Mucosa of stomach (tissue), 1 donor: ENCODE measurements at regions not wholly inside any gene's neighbourhood (a gene's known extent, or its start where the extent isn't known, plus 50 kb on each side); places are given as distances from the start of the nearest gene placed in this dataset.

Experiments used
- H3K27me3 ChIP-seq: one replicate; pipeline ENCODE4 v1.7.0; 2013; ENCODE audit warnings: mild to moderate bottlenecking, low read length; ENCODE audit not compliant: control insufficient read depth, insufficient read depth
- H3K36me3 ChIP-seq: one replicate; pipeline ENCODE4 v1.7.0; 2013; ENCODE audit warnings: low read length; ENCODE audit not compliant: control insufficient read depth, insufficient read depth
- H3K4me1 ChIP-seq: one replicate; pipeline ENCODE4 v1.7.0; 2013; ENCODE audit warnings: mild to moderate bottlenecking, low read length; ENCODE audit not compliant: control insufficient read depth, insufficient read depth
- H3K4me3 ChIP-seq: one replicate; pipeline ENCODE4 v1.7.0; 2013; ENCODE audit warnings: low read length
- H3K9ac ChIP-seq: one replicate; pipeline ENCODE4 v1.7.0; 2013; ENCODE audit warnings: mild to moderate bottlenecking, low read length, moderate library complexity
- H3K9me3 ChIP-seq: one replicate; pipeline ENCODE4 v1.7.0; 2013; ENCODE audit warnings: mild to moderate bottlenecking, low read length, moderate library complexity; ENCODE audit not compliant: control insufficient read depth
- donor health status: Pancreatic carcinoma.

DNA sequence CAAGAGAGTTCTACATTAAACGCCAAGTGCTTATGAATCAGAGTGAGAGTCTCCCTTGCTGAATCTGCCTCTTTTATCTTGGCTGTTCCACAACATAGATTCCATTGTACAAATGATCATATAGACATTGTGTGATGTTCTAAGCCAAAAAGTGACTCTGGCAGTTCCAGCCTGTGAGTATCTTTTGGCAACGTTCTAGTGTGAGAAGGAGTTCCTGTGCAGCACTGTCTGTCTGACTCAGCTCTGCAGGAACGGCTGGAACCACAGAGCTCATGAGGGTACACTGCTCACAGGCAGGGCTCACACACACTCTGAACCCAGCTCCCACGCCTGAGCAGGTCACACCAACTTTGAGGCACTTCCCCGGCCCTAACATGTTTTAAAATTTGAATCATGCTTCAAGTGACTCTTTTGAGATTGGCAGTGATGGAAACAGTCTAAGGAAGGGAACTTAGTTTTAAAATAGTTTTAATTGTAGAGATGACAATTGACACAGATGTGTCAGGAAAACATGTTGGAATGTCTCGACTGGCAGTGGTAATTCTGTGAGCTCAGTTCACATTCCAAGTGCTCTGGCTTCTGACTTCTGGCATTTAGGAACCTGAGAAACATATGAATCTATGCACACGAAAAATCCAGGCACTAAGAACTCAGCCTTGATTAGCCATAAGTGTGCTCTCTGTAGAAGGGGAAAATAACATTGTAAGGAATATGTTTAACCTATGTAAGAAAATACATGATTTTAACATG, 272.0 kb downstream of the UQCRFS1 start:
- no peaks in the 10 kb centered on the region for H3K27me3 ChIP-seq
- H3K9ac ChIP-seq: no peak overlapping the region
- H3K9me3 ChIP-seq: no peaks in the 10 kb centered on the region
- no peak overlapping the region for H3K4me3 ChIP-seq
- H3K36me3 ChIP-seq: no peaks in the 10 kb centered on the region
- H3K4me1 ChIP-seq: no peaks in the 10 kb centered on the region

DNA sequence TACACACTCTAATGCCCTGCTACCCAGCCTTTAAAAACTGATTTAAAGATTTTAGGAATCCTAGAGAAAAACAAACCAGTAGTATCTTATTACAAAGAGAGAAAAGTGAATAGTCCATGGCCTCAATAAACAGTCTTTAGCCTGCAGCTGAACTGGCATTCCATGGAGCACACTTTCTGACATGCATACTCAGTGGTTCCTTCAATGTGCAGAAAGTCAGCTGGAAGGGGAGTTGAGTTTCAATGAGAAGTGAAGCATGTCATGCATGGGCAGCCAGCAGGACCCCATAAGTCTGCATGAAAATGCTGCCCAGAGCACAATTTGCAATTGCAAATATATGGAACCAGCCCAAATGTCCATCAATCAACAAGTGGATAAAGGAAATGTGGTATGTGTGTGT, 273.7 kb downstream of the UQCRFS1 start:
- Histone ChIP-seq H3K4me1 (no peaks in the 10 kb centered on the region), H3K27me3 (no peaks in the 10 kb centered on the region), H3K36me3 (no peaks in the 10 kb centered on the region), H3K4me3 (no peak overlapping the region), H3K9ac (no peak overlapping the region), H3K9me3 (no peaks in the 10 kb centered on the region)

DNA sequence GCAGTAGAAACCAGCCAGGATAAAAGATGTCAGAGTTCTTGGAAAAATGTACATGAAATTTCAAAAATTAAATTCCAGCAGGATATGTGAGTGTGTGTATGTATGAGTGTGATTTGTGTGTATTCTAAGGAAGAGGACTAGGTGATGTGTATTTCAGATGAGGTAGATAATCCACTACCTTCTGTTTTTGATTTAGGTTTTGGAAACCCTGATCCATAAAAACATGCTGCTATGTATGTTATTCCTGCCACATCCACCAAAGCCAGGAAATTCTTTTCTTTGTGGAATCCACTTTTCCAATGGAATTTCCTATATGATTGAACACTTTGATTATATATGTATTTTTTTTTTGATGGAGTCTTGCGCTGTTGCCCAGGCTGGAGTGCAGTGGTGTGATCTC, 276.9 kb downstream of the UQCRFS1 start:
- Histone ChIP-seq H3K4me1 (no peaks in the 10 kb centered on the region), H3K27me3 (no peaks in the 10 kb centered on the region), H3K9ac (no peak overlapping the region)

DNA sequence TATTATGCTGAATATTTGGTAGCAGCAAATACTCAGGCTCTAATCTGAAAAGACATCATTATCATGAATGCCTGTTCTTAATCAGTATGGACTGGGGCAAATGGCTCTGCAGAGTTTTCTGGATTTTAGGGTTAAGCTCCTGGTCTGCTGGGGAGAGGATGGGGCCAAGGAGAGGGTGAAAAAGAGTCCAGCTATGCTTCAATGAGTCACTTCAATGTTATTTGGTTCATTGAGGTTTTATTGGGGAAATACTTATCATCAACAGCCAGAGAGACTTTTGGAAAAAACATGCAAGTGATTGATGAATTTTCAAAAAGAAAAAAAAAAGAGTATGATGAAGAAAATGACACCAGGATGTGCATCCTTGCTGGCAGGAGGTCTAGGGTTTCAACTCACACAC, 278.3 kb downstream of the UQCRFS1 start:
- Histone ChIP-seq H3K36me3 (no peaks in the 10 kb centered on the region), H3K9ac (no peak overlapping the region), H3K4me1 (no peaks in the 10 kb centered on the region), H3K4me3 (no peak overlapping the region), H3K27me3 (no peaks in the 10 kb centered on the region), H3K9me3 (no peaks in the 10 kb centered on the region)

More for the DNA sequence above, 276.9 kb downstream of the UQCRFS1 start:
- Histone ChIP-seq H3K36me3 (no peaks in the 10 kb centered on the region), H3K4me3 (no peak overlapping the region), H3K9me3 (no peaks in the 10 kb centered on the region)

DNA sequence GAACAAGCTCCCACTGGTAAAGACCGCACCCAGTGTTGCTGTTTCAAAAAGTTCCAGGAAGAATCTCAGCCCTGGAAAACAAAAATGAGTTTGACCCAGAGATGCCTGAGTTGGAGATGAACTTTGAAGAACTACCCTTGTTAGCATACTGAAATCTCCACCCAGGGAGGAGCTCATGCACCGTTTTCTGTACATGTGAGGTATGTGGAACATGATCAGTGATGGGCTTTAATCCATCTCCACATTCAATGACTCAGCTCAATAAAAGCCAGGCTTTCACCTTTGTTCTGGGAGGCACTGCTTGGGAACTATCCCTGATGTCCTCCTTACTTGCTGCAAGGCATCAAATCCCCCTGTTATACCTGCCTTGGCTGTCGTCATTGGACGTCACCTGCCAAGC, 279.9 kb downstream of the UQCRFS1 start:
- Histone ChIP-seq H3K4me1 (no peaks in the 10 kb centered on the region), H3K4me3 (no peak overlapping the region), H3K36me3 (no peaks in the 10 kb centered on the region), H3K9ac (no peak overlapping the region), H3K9me3 (no peaks in the 10 kb centered on the region), H3K27me3 (no peaks in the 10 kb centered on the region)

DNA sequence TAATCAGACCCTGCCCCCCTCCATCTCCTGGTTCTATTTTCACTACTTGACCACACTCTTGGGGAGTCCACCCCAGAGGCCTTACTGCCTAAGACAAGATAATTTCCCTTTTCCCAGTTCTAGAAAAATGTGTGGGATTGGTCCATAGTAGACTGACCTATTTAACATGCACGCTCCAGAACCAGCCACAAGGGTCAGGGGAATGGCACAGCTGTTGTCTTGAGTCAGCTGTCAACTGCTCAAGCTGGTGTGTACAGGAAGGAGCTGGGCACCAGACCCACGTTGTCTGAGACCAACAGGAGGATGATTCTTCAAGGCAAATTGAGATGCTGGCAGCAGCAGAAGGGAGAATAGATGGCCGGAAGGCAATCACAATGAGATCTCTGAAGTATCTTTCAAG, 280.5 kb downstream of the UQCRFS1 start:
- Histone ChIP-seq H3K9ac (no peak overlapping the region), H3K9me3 (no peaks in the 10 kb centered on the region), H3K4me3 (no peak overlapping the region), H3K4me1 (no peaks in the 10 kb centered on the region), H3K27me3 (no peaks in the 10 kb centered on the region), H3K36me3 (no peaks in the 10 kb centered on the region)

DNA sequence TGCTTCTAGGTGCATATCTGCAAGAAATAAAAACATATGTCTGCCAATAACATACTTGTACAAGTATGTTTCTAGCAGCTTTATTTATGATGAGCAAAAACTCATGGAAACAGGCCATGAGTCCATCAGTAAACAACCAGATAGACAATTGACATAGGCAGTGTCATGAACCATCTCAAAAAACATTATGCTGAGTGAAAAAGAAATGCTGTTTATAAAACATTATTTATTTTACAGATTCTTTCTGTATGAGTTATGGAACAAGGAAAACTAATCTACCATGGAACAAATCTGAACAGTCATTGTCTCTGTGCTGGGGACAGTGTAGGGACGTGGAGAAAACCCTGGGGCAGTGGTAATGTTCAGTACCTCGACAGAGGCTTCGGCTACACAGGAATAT, 283.9 kb downstream of the UQCRFS1 start:
- H3K4me1 ChIP-seq: no peaks in the 10 kb centered on the region
- no peak overlapping the region for H3K9ac ChIP-seq
- no peaks in the 10 kb centered on the region for H3K9me3 ChIP-seq
- H3K4me3 ChIP-seq: no peak overlapping the region
- no peaks in the 10 kb centered on the region for H3K36me3 ChIP-seq
- H3K27me3 ChIP-seq: no peaks in the 10 kb centered on the region

DNA sequence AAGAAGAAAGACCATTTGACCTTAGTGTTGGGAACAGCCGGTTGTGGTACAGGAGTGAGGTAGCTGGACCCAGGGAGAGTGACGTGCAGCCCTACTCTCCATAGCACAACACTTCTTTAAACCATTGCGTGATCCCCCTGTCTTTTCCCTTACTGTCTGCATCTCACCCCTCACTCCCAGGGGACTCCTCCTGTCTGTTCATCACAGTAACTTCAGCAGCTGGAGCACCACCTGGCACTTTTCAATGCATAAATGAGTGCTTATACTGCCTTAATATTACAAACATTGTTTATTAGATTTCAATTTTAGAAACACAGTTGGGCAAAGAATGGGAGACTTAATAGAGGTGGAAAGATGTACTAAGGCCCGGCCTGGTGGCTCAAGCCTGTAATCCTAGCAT, 285.5 kb downstream of the UQCRFS1 start:
- Histone ChIP-seq H3K9me3 (no peaks in the 10 kb centered on the region), H3K27me3 (no peaks in the 10 kb centered on the region), H3K9ac (no peak overlapping the region), H3K4me3 (no peak overlapping the region), H3K36me3 (no peaks in the 10 kb centered on the region), H3K4me1 (no peaks in the 10 kb centered on the region)

DNA sequence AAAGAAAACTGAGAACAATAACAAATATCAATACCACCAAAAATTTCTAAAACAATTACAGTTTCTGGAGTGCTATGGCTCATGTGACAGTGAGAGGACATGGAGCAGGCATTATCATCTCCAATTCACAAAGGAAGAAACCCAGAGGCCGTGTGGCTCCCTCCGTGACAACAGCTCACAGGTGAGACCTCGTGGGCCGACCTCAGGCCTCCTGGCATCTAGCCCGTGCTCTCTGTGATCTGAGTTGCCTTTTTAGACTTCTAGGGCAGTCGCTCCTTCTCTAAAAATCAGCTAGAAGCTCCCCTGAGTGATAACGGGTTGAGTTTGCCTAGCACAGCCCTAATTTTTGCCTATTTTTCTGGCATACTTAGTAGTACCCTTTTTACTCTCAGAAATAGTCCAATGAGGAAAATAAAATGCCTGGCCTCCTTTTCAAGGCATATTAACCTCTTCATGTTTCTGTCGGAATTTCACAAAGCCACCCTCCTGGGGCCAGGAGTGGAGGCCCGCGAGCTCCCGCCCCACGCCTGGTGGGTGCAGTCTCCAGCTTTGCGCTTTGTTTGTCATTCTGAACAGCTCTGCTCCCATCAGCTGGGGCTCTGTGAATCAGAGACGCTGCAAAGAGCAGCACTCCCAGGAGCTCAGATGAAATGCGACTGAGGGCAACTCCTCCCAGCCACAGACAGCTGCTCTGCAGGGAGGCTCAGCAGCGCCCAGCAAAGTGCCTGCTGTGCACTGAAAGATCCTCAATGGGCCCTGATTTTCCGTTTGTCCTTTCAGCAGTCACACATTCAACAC, 292.5 kb downstream of the UQCRFS1 start:
- Histone ChIP-seq H3K9me3 (no peaks in the 10 kb centered on the region), H3K27me3 (no peaks in the 10 kb centered on the region), H3K4me1 (no peaks in the 10 kb centered on the region), H3K9ac (no peak overlapping the region), H3K36me3 (no peaks in the 10 kb centered on the region), H3K4me3 (no peak overlapping the region)

DNA sequence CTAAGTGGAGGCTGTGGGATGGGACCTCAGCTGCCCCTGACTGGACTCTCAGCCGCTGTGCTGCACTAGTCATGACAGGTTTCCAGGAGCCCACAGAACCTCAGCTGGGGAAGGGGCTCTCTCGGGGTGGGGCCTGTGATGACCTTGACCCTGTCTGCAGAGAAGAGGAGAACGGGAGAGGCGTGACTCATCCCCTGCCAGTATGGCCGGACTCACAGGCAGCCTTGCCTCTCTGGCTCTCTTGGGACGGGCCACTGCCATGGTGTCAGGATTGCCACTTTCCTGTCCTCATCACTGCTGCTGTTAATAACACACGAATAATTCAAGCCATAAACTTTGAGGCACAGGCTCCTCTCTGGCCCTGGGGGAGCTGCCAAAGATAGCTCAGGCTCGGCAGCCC, 295.3 kb downstream of the UQCRFS1 start:
- Histone ChIP-seq H3K4me1 (no peaks in the 10 kb centered on the region), H3K9me3 (no peaks in the 10 kb centered on the region), H3K27me3 (no peaks in the 10 kb centered on the region), H3K36me3 (no peaks in the 10 kb centered on the region), H3K9ac (no peak overlapping the region), H3K4me3 (no peak overlapping the region)

DNA sequence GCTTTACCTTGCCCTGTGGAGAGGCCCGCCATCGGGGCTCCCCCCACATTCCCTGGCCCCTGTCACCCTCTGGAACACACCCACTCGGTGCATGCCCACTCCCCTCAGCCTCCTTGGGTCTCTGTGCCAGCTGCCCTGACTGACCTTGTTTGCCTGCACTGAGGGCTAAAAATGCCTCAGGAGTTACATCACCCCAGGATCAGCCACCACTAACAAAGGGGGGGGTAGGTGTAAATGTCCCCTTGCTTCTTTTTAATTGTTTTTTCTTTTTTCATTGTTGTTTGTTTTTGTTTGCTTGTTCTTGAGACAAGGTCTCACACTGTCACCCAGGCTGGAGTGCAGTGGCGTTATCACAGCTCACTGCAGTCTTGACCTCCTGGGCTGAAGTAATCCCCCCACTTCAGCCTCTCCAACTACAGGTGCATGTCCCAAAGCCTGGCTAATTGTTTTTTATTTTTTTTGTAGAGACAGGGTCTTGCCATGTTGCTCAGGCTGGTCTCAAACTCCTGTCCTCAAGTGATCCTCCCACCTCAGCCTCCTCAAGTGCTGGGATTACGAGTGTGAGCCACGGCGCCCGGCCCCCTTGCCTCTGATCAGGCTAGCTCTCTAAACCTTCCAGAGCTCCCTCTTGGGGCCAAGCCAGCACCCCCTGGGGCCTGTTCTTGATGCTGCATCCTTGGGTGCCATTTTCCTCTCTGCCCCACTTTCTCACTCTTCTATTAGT, 297.1 kb downstream of the UQCRFS1 start:
- H3K4me1 ChIP-seq: no peaks in the 10 kb centered on the region
- H3K36me3 ChIP-seq: no peaks in the 10 kb centered on the region
- no peaks in the 10 kb centered on the region for H3K9me3 ChIP-seq
- no peak overlapping the region for H3K9ac ChIP-seq
- no peak overlapping the region for H3K4me3 ChIP-seq
- no peaks in the 10 kb centered on the region for H3K27me3 ChIP-seq

DNA sequence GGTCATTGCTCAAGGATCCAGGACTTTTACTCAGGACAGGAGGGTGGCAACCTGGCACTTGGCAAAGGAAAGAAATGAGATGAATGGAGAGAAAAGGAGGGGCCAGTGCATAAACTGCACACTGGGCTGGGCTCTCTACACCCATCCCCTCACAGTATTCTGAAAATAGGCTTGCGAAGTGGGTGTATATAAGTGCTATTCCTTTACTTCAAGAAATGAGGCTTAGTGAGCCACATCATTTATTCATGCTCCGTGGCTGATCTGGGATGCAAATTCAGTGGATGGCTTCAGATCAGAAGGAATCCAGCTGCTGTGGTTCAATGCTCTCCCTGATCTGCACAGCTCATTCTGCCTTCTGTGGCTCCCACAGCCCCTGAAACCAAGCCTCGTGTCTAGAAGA, 297.7 kb downstream of the UQCRFS1 start:
- Histone ChIP-seq H3K36me3 (no peaks in the 10 kb centered on the region), H3K9ac (no peak overlapping the region), H3K27me3 (no peaks in the 10 kb centered on the region)

More for the DNA sequence above, 297.7 kb downstream of the UQCRFS1 start:
- no peak overlapping the region for H3K4me3 ChIP-seq
- H3K9me3 ChIP-seq: no peaks in the 10 kb centered on the region
- H3K4me1 ChIP-seq: no peaks in the 10 kb centered on the region
